Nephron progenitor cell (in vitro differentiated cells): ENCODE measurements at regions not wholly inside any gene's neighbourhood (a gene's known extent, or its start where the extent isn't known, plus 50 kb on each side); places are given as distances from the start of the nearest gene placed in this dataset.

Experiments used
- DNase-seq: peaks from one replicate; pipeline ENCODE4 v3.0.0; 2021
- H3K27ac Mint-ChIP-seq: 2 replicates; pipeline ENCODE4 v1.8.0; 2021; ENCODE audit warnings: mild to moderate bottlenecking, moderate library complexity, mixed read lengths
- H3K27me3 Mint-ChIP-seq: 2 replicates; pipeline ENCODE4 v1.8.0; 2021; ENCODE audit warnings: mild to moderate bottlenecking, low read depth, mixed read lengths; ENCODE audit not compliant: poor library complexity
- H3K36me3 Mint-ChIP-seq: 2 replicates; pipeline ENCODE4 v1.8.0; 2021; ENCODE audit warnings: low read depth, mixed read lengths
- H3K4me1 Mint-ChIP-seq: 2 replicates; pipeline ENCODE4 v1.8.0; 2021; ENCODE audit warnings: mixed read lengths
- H3K4me3 Mint-ChIP-seq: 2 replicates; pipeline ENCODE4 v1.8.0; 2021; ENCODE audit warnings: mild to moderate bottlenecking, moderate library complexity, mixed read lengths
- H3K9me3 Mint-ChIP-seq: 2 replicates; pipeline ENCODE4 v1.8.0; 2021; ENCODE audit warnings: mild to moderate bottlenecking, moderate library complexity, mixed read lengths
- CTCF ChIP-seq: fragments of 200-600 bp; sonication (generic); IDR thresholded peaks from 2 replicates; pipeline ENCODE4 v1.5.0; 2021; ENCODE audit warnings: antibody characterized with exemption

GRCh38 chr16:24414534-24414933 is 124.8 kb upstream of the RBBP6 start:
- no peak for TF ChIP-seq CTCF
- Mint-ChIP-seq H3K27me3 (no peaks in the 10 kb centered on the region), H3K4me3 (no peak overlapping the region), H3K36me3 (no peaks in the 10 kb centered on the region), H3K9me3 (peaks cover 10% of the 10 kb centered on the region), H3K4me1 (peaks cover 5% of the 10 kb centered on the region), H3K27ac (no peak overlapping the region)
- no peak for DNase-seq

- H3K36me3 Mint-ChIP-seq = no peaks in the 10 kb centered on the region
- H3K27ac Mint-ChIP-seq = no peak overlapping the region
- no peaks in the 10 kb centered on the region for H3K27me3 Mint-ChIP-seq
- H3K4me3 Mint-ChIP-seq = no peak overlapping the region
- H3K9me3 Mint-ChIP-seq = peaks cover 10% of the 10 kb centered on the region
- no peak for DNase-seq
- H3K4me1 Mint-ChIP-seq = peaks cover 6% of the 10 kb centered on the region
- no peak for TF ChIP-seq CTCF
These were observed 120.6 kb upstream of the RBBP6 start for GRCh38 chr16:24418733-24419132.

- no peak for DNase-seq
- Mint-ChIP-seq H3K27me3 (peaks cover 3% of the 10 kb centered on the region), H3K4me3 (no peak overlapping the region), H3K9me3 (peaks cover 17% of the 10 kb centered on the region), H3K36me3 (no peaks in the 10 kb centered on the region), H3K27ac (no peak overlapping the region), H3K4me1 (peaks cover 19% of the 10 kb centered on the region)
- no peak for TF ChIP-seq CTCF
These were observed 116.1 kb upstream of the RBBP6 start for GRCh38 chr16:24423312-24423711.

- no peaks in the 10 kb centered on the region for H3K36me3 Mint-ChIP-seq
- no peak for DNase-seq
- H3K9me3 Mint-ChIP-seq = peaks cover 17% of the 10 kb centered on the region
- H3K27ac Mint-ChIP-seq = no peak overlapping the region
- peaks cover 16% of the 10 kb centered on the region for H3K4me1 Mint-ChIP-seq
- no peak for TF ChIP-seq CTCF
- peaks cover 3% of the 10 kb centered on the region for H3K27me3 Mint-ChIP-seq
- H3K4me3 Mint-ChIP-seq = no peak overlapping the region
These were observed 115.0 kb upstream of the RBBP6 start for GRCh38 chr16:24424364-24424763.

- Mint-ChIP-seq H3K27ac (no peak overlapping the region), H3K36me3 (no peaks in the 10 kb centered on the region), H3K27me3 (peaks cover 7% of the 10 kb centered on the region), H3K9me3 (peaks cover 17% of the 10 kb centered on the region), H3K4me3 (no peak overlapping the region), H3K4me1 (peaks cover 19% of the 10 kb centered on the region)
- no peak for DNase-seq
- TF ChIP-seq CTCF = no peak
These were observed 111.5 kb upstream of the RBBP6 start for GRCh38 chr16:24427840-24428239.

- Mint-ChIP-seq H3K9me3 (peaks cover 17% of the 10 kb centered on the region), H3K4me3 (no peak overlapping the region), H3K36me3 (no peaks in the 10 kb centered on the region), H3K27me3 (peaks cover 9% of the 10 kb centered on the region), H3K27ac (no peak overlapping the region), H3K4me1 (peaks cover 19% of the 10 kb centered on the region)
- TF ChIP-seq CTCF = no peak
- no peak for DNase-seq
These were observed 110.6 kb upstream of the RBBP6 start for GRCh38 chr16:24428756-24429155.
